T-helper 1 cell treated with Interleukin-12 subunit alpha and Interleukin-12 subunit beta and Interleukin-4 antibody, amounts not matched to agents 30 μg/mL and 1 μg/mL, for 36 hours (primary cell): ENCODE measurements at regions not wholly inside any gene's neighbourhood (a gene's known extent, or its start where the extent isn't known, plus 50 kb on each side); places are given as distances from the start of the nearest gene placed in this dataset.
"Not testable (repeated sequence)": the region's sequence is repeated elsewhere in the genome, so short reads cannot be mapped to it uniquely, and the experiment has no call there.

Experiments used
- H3K27ac Mint-ChIP-seq: one replicate; pipeline ENCODE4 v1.8.0; 2021; ENCODE audit warnings: mild to moderate bottlenecking, mixed read lengths
- H3K27me3 Mint-ChIP-seq: one replicate; pipeline ENCODE4 v1.8.0; 2021; ENCODE audit warnings: low read depth, mixed read lengths
- H3K36me3 Mint-ChIP-seq: one replicate; pipeline ENCODE4 v1.8.0; 2021; ENCODE audit warnings: low read depth, mixed read lengths
- H3K4me1 Mint-ChIP-seq: one replicate; pipeline ENCODE4 v1.8.0; 2021; ENCODE audit warnings: low read depth, mixed read lengths
- H3K4me3 Mint-ChIP-seq: one replicate; pipeline ENCODE4 v1.8.0; 2021; ENCODE audit warnings: mild to moderate bottlenecking, moderate library complexity, mixed read lengths
- H3K9me3 Mint-ChIP-seq: one replicate; pipeline ENCODE4 v1.8.0; 2021; ENCODE audit warnings: mixed read lengths

- Mint-ChIP-seq H3K36me3 (no peaks in the 10 kb centered on the region), H3K27me3 (peaks cover 10% of the 10 kb centered on the region), H3K9me3 (no peaks in the 10 kb centered on the region), H3K27ac (no peak overlapping the region), H3K4me1 (peaks cover 3% of the 10 kb centered on the region), H3K4me3 (no peak overlapping the region)
These were observed 166.1 kb downstream of the C11orf91 start for GRCh38 chr11:33534575-33534974.

DNA sequence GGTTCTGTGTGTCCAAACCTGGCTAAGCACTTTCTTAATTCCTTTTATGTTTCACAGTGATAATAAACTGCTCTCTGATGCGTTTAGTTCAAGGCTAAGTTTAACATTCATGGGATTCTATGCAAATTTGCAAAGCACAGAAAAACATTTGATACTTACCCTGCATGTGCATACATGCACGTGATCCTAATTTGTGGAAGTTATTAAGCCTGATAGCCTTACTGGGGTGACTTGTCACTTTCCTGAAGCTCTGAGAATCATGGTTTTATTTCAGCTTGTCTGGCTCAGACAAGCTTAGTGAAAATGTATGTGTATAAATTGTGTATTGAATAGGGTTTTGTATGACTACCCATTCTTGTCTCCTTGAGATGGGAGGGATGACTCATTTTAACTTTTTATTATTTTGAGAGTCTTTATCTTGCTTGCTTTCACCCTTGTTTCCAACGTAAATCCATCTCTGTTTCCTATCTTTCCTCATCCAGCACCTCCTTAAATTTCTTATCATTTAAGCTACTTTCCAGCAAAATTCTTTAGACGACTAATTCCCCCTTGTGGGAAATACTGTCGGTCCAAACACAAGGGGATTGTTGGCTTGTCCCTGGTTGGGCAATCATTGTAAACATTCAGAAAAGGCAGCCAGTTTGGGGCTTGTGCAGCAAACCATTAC, 167.1 kb downstream of the C11orf91 start:
- H3K4me3 Mint-ChIP-seq = no peak overlapping the region
- H3K27ac Mint-ChIP-seq = no peak overlapping the region
- no peaks in the 10 kb centered on the region for H3K9me3 Mint-ChIP-seq
- no peaks in the 10 kb centered on the region for H3K36me3 Mint-ChIP-seq
- H3K4me1 Mint-ChIP-seq = no peaks in the 10 kb centered on the region
- peaks cover 5% of the 10 kb centered on the region for H3K27me3 Mint-ChIP-seq

DNA sequence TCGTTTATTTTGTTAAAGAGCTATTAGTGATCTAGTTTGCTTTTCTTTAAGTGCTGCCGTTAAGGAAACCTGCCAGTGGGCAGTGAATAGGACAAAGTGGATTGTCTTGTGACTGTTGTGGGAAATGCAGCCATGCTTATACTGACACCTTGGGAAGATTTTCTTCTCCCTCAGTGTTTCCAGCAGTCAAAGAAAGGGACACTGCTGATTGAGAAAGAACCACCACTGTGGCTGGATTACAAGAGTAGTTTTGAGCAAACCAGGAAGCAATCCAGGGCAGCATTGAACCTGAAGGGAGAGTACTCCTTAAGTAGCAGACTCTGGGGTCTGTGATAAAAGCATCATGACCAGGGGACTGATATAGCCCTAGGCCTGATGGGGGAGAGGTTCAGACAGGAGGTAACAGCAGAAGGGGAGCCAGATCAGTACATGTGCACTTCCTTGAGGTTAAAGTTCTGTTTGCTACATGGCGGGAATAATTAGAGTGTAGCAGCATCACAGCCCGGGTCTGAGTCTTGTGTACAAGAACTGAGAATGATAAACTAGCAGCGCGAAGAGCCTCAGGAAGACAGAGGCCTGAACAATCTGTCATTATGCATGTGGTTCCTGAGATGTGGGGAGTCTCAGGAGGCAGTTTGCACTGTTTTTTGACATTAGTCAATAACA, 167.8 kb downstream of the C11orf91 start:
- Mint-ChIP-seq H3K27ac (no peak overlapping the region), H3K27me3 (peaks cover 5% of the 10 kb centered on the region), H3K4me3 (no peak overlapping the region), H3K9me3 (no peaks in the 10 kb centered on the region), H3K4me1 (no peaks in the 10 kb centered on the region), H3K36me3 (no peaks in the 10 kb centered on the region)

GRCh38 chr11:33532257-33532656, 168.4 kb downstream of the C11orf91 start:
- H3K9me3 Mint-ChIP-seq = peaks cover 3% of the 10 kb centered on the region

DNA sequence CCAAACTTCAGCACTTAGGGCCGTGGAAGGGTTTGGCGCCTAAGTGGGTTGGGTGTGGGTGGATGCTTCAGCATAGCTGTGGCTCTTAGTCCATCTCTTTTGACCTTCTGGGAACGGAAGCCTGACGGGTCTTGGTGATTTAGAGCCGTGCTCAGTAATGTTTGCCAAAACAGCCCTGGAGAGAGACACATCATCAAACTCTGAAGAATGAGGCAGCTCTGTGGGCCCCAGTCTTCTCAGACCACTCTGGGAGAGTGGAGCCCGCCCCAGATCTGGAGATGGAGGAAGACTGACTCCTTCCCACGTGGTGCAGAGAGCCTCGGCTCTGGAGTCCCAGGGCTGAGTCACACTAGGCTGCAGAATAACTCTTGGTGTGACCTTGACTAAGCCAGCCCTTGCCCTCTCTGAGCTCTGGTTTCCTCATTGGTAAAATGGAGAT, 168.9 kb downstream of the C11orf91 start:
- Mint-ChIP-seq H3K4me1 (no peaks in the 10 kb centered on the region), H3K27me3 (peaks cover 5% of the 10 kb centered on the region), H3K36me3 (no peaks in the 10 kb centered on the region), H3K9me3 (peaks cover 8% of the 10 kb centered on the region), H3K4me3 (no peak overlapping the region), H3K27ac (no peak overlapping the region)

More at GRCh38 chr11:33532257-33532656, 168.4 kb downstream of the C11orf91 start:
- Mint-ChIP-seq H3K4me1 (no peaks in the 10 kb centered on the region), H3K4me3 (no peak overlapping the region), H3K36me3 (no peaks in the 10 kb centered on the region), H3K27me3 (peaks cover 5% of the 10 kb centered on the region), H3K27ac (no peak overlapping the region)

GRCh38 chr11:33530815-33531214, 169.8 kb downstream of the C11orf91 start:
- H3K9me3 Mint-ChIP-seq = peaks cover 12% of the 10 kb centered on the region
- H3K4me1 Mint-ChIP-seq = no peaks in the 10 kb centered on the region
- no peak overlapping the region for H3K4me3 Mint-ChIP-seq
- no peak overlapping the region for H3K27ac Mint-ChIP-seq
- H3K27me3 Mint-ChIP-seq = peaks cover 5% of the 10 kb centered on the region
- no peaks in the 10 kb centered on the region for H3K36me3 Mint-ChIP-seq

GRCh38 chr11:33529461-33529860, 171.2 kb downstream of the C11orf91 start:
- no peaks in the 10 kb centered on the region for H3K4me1 Mint-ChIP-seq
- peaks cover 12% of the 10 kb centered on the region for H3K9me3 Mint-ChIP-seq
- no peaks in the 10 kb centered on the region for H3K27me3 Mint-ChIP-seq
- H3K4me3 Mint-ChIP-seq = no peak overlapping the region
- no peaks in the 10 kb centered on the region for H3K36me3 Mint-ChIP-seq
- H3K27ac Mint-ChIP-seq = no peak overlapping the region

- not testable (repeated sequence) for H3K36me3 Mint-ChIP-seq, H3K4me3 Mint-ChIP-seq
These were observed 172.9 kb downstream of the C11orf91 start for GRCh38 chr11:33527738-33528137.

DNA sequence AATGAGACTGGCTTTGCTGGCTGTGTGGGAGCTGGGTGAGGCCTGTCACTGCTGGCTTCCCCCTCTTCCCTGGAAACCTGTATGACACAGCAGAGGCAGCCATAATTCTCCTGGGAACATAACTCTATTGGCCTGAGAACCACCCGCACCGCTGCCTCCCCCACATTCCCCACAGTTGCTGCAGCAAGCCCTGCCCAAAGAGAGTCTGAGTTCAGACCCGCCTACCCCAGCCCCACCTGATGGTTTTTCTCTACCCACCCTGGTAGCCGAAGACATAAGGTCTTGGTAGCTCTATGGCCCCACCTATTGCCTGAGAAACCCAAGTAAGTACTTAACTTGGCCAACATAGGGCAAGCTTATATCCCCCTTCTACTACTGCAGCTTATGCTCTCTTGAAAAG, 174.8 kb downstream of the C11orf91 start:
- H3K27ac Mint-ChIP-seq = no peak overlapping the region
- no peak overlapping the region for H3K4me3 Mint-ChIP-seq
- no peaks in the 10 kb centered on the region for H3K27me3 Mint-ChIP-seq
- H3K4me1 Mint-ChIP-seq = no peaks in the 10 kb centered on the region
- H3K9me3 Mint-ChIP-seq = peaks cover 12% of the 10 kb centered on the region
- H3K36me3 Mint-ChIP-seq = no peaks in the 10 kb centered on the region

More at GRCh38 chr11:33527738-33528137, 172.9 kb downstream of the C11orf91 start:
- not testable (repeated sequence) for H3K27ac Mint-ChIP-seq, H3K4me1 Mint-ChIP-seq, H3K27me3 Mint-ChIP-seq
- peaks cover 12% of the 10 kb centered on the region for H3K9me3 Mint-ChIP-seq

DNA sequence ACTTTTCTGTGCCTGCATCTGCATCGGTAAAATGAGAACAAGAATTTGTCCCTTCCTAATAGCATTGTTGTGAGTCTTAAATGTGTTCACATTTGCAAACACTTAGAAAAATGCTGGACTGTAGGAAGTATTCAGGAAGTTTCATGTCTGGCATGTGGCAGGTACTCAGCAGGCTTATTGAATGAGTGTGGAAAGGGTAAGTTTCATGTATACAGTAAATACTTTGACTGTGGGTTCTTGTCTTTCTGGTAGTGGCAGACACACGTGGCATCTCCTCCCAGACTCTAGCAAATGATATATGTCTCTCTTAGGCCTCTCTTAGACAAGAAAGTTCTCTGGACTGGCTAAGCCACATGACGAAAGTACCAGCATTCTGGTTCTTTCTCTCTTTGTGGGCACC, 179.2 kb downstream of the C11orf91 start:
- H3K36me3 Mint-ChIP-seq = no peaks in the 10 kb centered on the region
- no peak overlapping the region for H3K27ac Mint-ChIP-seq
- H3K4me1 Mint-ChIP-seq = no peaks in the 10 kb centered on the region
- H3K27me3 Mint-ChIP-seq = peaks cover 14% of the 10 kb centered on the region
- H3K9me3 Mint-ChIP-seq = peaks cover 3% of the 10 kb centered on the region
- no peak overlapping the region for H3K4me3 Mint-ChIP-seq

GRCh38 chr11:33520112-33520511, 180.5 kb downstream of the C11orf91 start:
- no peaks in the 10 kb centered on the region for H3K4me1 Mint-ChIP-seq
- H3K4me3 Mint-ChIP-seq = no peak overlapping the region
- H3K9me3 Mint-ChIP-seq = no peaks in the 10 kb centered on the region
- H3K27ac Mint-ChIP-seq = no peak overlapping the region
- no peaks in the 10 kb centered on the region for H3K36me3 Mint-ChIP-seq
- H3K27me3 Mint-ChIP-seq = peaks cover 14% of the 10 kb centered on the region

GRCh38 chr11:33515347-33515746, 185.3 kb downstream of the C11orf91 start:
- H3K36me3 Mint-ChIP-seq = no peaks in the 10 kb centered on the region
- no peak overlapping the region for H3K4me3 Mint-ChIP-seq
- H3K9me3 Mint-ChIP-seq = no peaks in the 10 kb centered on the region
- H3K4me1 Mint-ChIP-seq = no peaks in the 10 kb centered on the region
- H3K27me3 Mint-ChIP-seq = peaks cover 14% of the 10 kb centered on the region
- H3K27ac Mint-ChIP-seq = no peak overlapping the region

DNA sequence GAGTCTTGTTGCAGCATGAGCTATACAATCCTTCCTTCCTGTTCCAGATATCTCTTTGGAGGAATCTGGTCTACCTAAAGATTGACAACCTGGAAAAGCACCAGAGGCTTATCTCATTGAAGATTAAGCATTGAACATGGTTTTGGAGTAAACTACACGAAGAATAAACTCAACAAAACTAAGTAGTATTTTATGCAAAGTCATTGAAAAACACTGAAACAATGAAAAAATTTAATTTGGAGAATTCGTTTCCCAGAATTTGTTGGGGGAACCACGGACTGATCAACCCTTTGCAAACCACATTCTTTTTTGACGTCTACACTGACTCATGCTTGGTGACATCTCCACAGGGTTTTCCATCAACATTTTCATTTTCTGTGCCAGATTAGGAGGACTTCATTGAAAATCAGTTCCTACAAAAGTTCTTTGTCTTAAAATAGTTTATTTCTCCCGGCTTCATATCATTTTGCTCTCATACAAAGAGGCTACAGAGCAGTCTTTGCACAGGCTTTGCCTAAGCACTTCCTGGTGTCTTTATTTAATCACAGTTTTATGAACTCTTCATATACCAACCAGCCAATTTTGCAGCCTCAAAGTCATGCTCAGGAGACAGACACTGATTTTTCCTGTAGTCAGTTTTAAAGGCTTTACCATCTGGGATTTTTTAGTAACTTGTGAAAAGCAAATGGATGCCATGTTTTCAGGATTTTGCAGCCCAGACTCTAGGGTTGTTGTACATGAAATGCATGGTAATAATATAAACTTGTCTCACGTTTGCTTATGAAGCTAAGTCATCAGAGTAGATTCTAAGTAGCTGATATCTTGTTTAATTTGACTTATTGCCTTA, 186.3 kb downstream of the C11orf91 start:
- Mint-ChIP-seq H3K27me3 (peaks cover 3% of the 10 kb centered on the region), H3K4me3 (no peak overlapping the region), H3K9me3 (no peaks in the 10 kb centered on the region)

GRCh38 chr11:33509632-33510031, 191.0 kb downstream of the C11orf91 start:
- no peak overlapping the region for H3K27ac Mint-ChIP-seq
- H3K27me3 Mint-ChIP-seq = no peaks in the 10 kb centered on the region
- H3K9me3 Mint-ChIP-seq = no peaks in the 10 kb centered on the region
- H3K4me1 Mint-ChIP-seq = no peaks in the 10 kb centered on the region
- H3K4me3 Mint-ChIP-seq = no peak overlapping the region
- no peaks in the 10 kb centered on the region for H3K36me3 Mint-ChIP-seq

More for the DNA sequence above, 186.3 kb downstream of the C11orf91 start:
- Mint-ChIP-seq H3K36me3 (no peaks in the 10 kb centered on the region), H3K4me1 (no peaks in the 10 kb centered on the region), H3K27ac (no peak overlapping the region)

- no peaks in the 10 kb centered on the region for H3K4me1 Mint-ChIP-seq
- H3K27me3 Mint-ChIP-seq = no peaks in the 10 kb centered on the region
- H3K27ac Mint-ChIP-seq = no peak overlapping the region
- no peak overlapping the region for H3K4me3 Mint-ChIP-seq
- no peaks in the 10 kb centered on the region for H3K9me3 Mint-ChIP-seq
- H3K36me3 Mint-ChIP-seq = no peaks in the 10 kb centered on the region
These were observed 192.7 kb downstream of the C11orf91 start for GRCh38 chr11:33507967-33508366.
